ENCODE measurements at regions not wholly inside any gene's neighbourhood (a gene's known extent, or its start where the extent isn't known, plus 50 kb on each side); places are given as distances from the start of the nearest gene placed in this dataset.

- DNase-seq (ENCODE audit: low read depth): no peak
- TF ChIP-seq CTCF (conservative IDR thresholded peaks at IDR 0.05; ENCODE audit: low read depth, low read length): no peak
- H3K4me3 ChIP-seq (ENCODE audit: low read depth, low read length): no peak overlapping the region
These were observed 297.3 kb downstream of the GRB14 start for GRCh38 chr2:164323978-164324377.

GRCh38 chr2:164314148-164314547 is 307.1 kb downstream of the GRB14 start:
- no peak for TF ChIP-seq CTCF (conservative IDR thresholded peaks at IDR 0.05; ENCODE audit: low read depth, low read length)
- DNase-seq (ENCODE audit: low read depth): peak; percentile 52
- no peak overlapping the region for H3K4me3 ChIP-seq (ENCODE audit: low read depth, low read length)

- no peak for DNase-seq (ENCODE audit: low read depth)
- no peak for TF ChIP-seq CTCF (conservative IDR thresholded peaks at IDR 0.05; ENCODE audit: low read depth, low read length)
- H3K4me3 ChIP-seq (ENCODE audit: low read depth, low read length): no peak overlapping the region
These were observed 314.4 kb downstream of the GRB14 start for GRCh38 chr2:164306872-164307271.

GRCh38 chr2:164302786-164303185 is 318.5 kb downstream of the GRB14 start:
- H3K4me3 ChIP-seq (ENCODE audit: low read depth, low read length): no peak overlapping the region
- TF ChIP-seq CTCF (conservative IDR thresholded peaks at IDR 0.05; ENCODE audit: low read depth, low read length): no peak
- no peak for DNase-seq (ENCODE audit: low read depth)

GRCh38 chr2:164288235-164288634 is 333.0 kb downstream of the GRB14 start:
- no peak overlapping the region for H3K4me3 ChIP-seq (ENCODE audit: low read depth, low read length)
- no peak for TF ChIP-seq CTCF (conservative IDR thresholded peaks at IDR 0.05; ENCODE audit: low read depth, low read length)
- DNase-seq (ENCODE audit: low read depth): no peak

- DNase-seq (ENCODE audit: low read depth): no peak
- TF ChIP-seq CTCF (conservative IDR thresholded peaks at IDR 0.05; ENCODE audit: low read depth, low read length): no peak
- no peak overlapping the region for H3K4me3 ChIP-seq (ENCODE audit: low read depth, low read length)
These were observed 334.2 kb downstream of the GRB14 start for GRCh38 chr2:164287056-164287455.

GRCh38 chr2:164285576-164285975 is 335.7 kb downstream of the GRB14 start:
- DNase-seq (ENCODE audit: low read depth): no peak
- no peak for TF ChIP-seq CTCF (conservative IDR thresholded peaks at IDR 0.05; ENCODE audit: low read depth, low read length)
- no peak overlapping the region for H3K4me3 ChIP-seq (ENCODE audit: low read depth, low read length)

All from epithelial cell of proximal tubule (primary cell).